Suprapubic skin (tissue), 4 donors: ENCODE measurements at regions not wholly inside any gene's neighbourhood (a gene's known extent, or its start where the extent isn't known, plus 50 kb on each side); places are given as distances from the start of the nearest gene placed in this dataset.

Experiments
- DNase-seq, 2 donors: peaks; one replicate each; pipeline ENCODE4 v3.0.0-alpha.2; 2019; ENCODE audit warnings: low spot score in 2 of 2
- H3K27ac ChIP-seq: fragments of 200-600 bp; sonication (generic); one replicate; pipeline ENCODE4 v1.5.1; 2019
- H3K27me3 ChIP-seq: fragments of 200-600 bp; sonication (generic); one replicate; pipeline ENCODE4 v1.5.1; 2019
- H3K36me3 ChIP-seq: fragments of 200-600 bp; sonication (generic); one replicate; pipeline ENCODE4 v1.5.1; 2019
- H3K4me1 ChIP-seq: fragments of 200-600 bp; sonication (generic); one replicate; pipeline ENCODE4 v1.5.1; 2019
- H3K4me3 ChIP-seq: fragments of 200-600 bp; sonication (generic); one replicate; pipeline ENCODE4 v1.5.1; 2019; ENCODE audit warnings: mild to moderate bottlenecking
- H3K9me3 ChIP-seq: fragments of 200-600 bp; sonication (generic); one replicate; pipeline ENCODE4 v1.5.1; 2019
- EP300 ChIP-seq: sonication (generic); formaldehyde crosslinking; IDR thresholded peaks from one replicate; pipeline ENCODE4 v1.6.1; 2017; ENCODE audit warnings: antibody characterized with exemption
- POLR2A ChIP-seq, 2 donors: fragments of 450-650 bp; IDR thresholded peaks; one replicate each; pipeline ENCODE4 v1.6.1; 2017; ENCODE audit warnings: antibody characterized with exemption in 2 of 2, mild to moderate bottlenecking in 2 of 2, moderate library complexity in 2 of 2
- POLR2AphosphoS5 ChIP-seq, 3 donors: sonication (generic); formaldehyde crosslinking; IDR thresholded peaks; one replicate each; pipeline ENCODE4 v1.6.1; 2017; ENCODE audit warnings: antibody characterized with exemption in 3 of 3
- WGBS: methylation state at CpG from one replicate; pipeline ENCODE4 v1.1.5; 2018; 5-methylcytosine and 5-hydroxymethylcytosine counted together
- TF ChIP-seq, protein P1 (sequence below), 2 donors: fragments of 200-600 bp in 1 of 2; fragments of 450-650 bp in 1 of 2; sonication (generic) in 1 of 2; IDR thresholded peaks; one replicate each; pipeline ENCODE4 v1.5.1; 2016 to 2019; ENCODE audit warnings: antibody characterized with exemption in 2 of 2, mild to moderate bottlenecking in 1 of 2, moderate library complexity in 1 of 2

DNA sequence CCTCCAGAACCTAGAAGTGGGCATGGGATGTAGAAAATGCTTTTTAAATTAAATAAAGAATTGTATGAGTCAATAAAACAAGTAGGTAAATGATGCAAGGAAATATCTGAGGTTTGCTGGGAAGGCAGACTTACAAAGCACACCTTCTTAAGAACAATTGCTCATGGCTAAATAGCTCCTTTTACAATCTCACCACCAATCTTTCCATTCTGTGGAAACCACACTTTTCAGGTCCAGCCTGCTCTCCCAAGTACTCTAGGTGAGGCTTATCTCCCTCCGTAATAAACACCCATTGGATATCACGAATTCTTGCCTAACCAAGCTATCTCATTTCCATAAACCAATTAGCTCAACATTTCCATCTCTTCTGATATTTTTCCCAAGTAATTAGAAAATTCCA, 91.5 kb upstream of the SLC8A1 start:
- no peak for TF ChIP-seq POLR2A (IDR thresholded peaks at IDR 0.05)
- TF ChIP-seq, protein P1, sequence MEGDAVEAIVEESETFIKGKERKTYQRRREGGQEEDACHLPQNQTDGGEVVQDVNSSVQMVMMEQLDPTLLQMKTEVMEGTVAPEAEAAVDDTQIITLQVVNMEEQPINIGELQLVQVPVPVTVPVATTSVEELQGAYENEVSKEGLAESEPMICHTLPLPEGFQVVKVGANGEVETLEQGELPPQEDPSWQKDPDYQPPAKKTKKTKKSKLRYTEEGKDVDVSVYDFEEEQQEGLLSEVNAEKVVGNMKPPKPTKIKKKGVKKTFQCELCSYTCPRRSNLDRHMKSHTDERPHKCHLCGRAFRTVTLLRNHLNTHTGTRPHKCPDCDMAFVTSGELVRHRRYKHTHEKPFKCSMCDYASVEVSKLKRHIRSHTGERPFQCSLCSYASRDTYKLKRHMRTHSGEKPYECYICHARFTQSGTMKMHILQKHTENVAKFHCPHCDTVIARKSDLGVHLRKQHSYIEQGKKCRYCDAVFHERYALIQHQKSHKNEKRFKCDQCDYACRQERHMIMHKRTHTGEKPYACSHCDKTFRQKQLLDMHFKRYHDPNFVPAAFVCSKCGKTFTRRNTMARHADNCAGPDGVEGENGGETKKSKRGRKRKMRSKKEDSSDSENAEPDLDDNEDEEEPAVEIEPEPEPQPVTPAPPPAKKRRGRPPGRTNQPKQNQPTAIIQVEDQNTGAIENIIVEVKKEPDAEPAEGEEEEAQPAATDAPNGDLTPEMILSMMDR (IDR thresholded peaks at IDR 0.05) = no peak
- no peak for TF ChIP-seq POLR2AphosphoS5 (IDR thresholded peaks at IDR 0.05)
- TF ChIP-seq EP300 = no peak
- Histone ChIP-seq H3K36me3 (no peaks in the 10 kb centered on the region), H3K4me1 (no peaks in the 10 kb centered on the region), H3K4me3 (no peak overlapping the region), H3K27me3 (no peaks in the 10 kb centered on the region), H3K27ac (no peak overlapping the region), H3K9me3 (no peaks in the 10 kb centered on the region)
- no peak for DNase-seq
- 58% methylated on average over 2 of the region's 2 CpGs for WGBS

DNA sequence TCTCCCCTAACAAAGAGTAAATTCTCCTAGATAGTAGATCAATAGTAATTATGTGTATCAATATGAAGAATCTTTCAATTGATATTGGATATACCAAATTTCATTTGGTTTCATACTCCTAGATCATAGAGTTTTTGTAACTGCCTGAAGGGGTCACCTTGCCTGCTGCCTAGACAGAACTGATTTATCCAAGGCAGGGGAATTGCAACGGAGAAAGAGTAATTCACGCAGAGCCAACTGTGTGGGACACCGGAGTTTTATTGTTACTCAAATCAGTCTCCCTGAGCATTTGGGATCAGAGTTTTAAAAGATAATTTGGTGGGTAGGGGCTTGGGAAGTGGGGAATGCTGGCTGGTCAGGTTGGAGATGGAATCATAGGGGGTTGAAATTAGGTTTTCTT, 92.2 kb upstream of the SLC8A1 start:
- Histone ChIP-seq H3K27ac (no peak overlapping the region), H3K27me3 (no peaks in the 10 kb centered on the region), H3K9me3 (no peaks in the 10 kb centered on the region), H3K4me3 (no peak overlapping the region), H3K4me1 (no peaks in the 10 kb centered on the region), H3K36me3 (no peaks in the 10 kb centered on the region)
- DNase-seq = no peak
- 85% methylated on average over 3 of the region's 3 CpGs for WGBS
- TF ChIP-seq POLR2AphosphoS5 (IDR thresholded peaks at IDR 0.05) (no peak), EP300 (no peak), POLR2A (IDR thresholded peaks at IDR 0.05) (no peak)
- TF ChIP-seq, protein P1 (IDR thresholded peaks at IDR 0.05) = no peak

DNA sequence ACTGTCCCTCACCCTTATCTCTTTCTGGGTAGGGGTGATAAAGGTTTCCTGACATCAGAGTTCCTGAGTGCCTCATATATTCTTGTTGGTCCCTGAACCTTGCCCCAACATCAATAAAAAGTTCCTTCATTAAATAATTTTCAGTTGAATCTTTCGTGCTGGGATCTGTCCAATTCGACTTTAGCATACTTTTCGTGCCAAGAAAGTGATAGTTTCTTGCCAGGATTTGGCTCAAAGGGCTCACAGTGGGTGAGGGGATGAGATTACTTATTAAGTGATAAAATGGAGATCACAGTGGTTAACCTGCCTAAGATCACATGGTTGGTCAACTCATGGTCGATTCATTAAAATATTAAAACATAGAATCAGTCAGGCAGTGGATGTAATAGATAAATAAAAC, 93.8 kb upstream of the SLC8A1 start:
- no peak for DNase-seq
- no peak for TF ChIP-seq EP300
- TF ChIP-seq, protein P1 (IDR thresholded peaks at IDR 0.05) = no peak
- no peak for TF ChIP-seq POLR2A (IDR thresholded peaks at IDR 0.05)
- TF ChIP-seq POLR2AphosphoS5 (IDR thresholded peaks at IDR 0.05) = no peak
- no peaks in the 10 kb centered on the region for H3K9me3 ChIP-seq
- H3K4me1 ChIP-seq = no peaks in the 10 kb centered on the region
- no peak overlapping the region for H3K27ac ChIP-seq
- H3K36me3 ChIP-seq = no peaks in the 10 kb centered on the region
- no peak overlapping the region for H3K4me3 ChIP-seq
- WGBS = 70% methylated on average over 4 of the region's 4 CpGs
- no peaks in the 10 kb centered on the region for H3K27me3 ChIP-seq

DNA sequence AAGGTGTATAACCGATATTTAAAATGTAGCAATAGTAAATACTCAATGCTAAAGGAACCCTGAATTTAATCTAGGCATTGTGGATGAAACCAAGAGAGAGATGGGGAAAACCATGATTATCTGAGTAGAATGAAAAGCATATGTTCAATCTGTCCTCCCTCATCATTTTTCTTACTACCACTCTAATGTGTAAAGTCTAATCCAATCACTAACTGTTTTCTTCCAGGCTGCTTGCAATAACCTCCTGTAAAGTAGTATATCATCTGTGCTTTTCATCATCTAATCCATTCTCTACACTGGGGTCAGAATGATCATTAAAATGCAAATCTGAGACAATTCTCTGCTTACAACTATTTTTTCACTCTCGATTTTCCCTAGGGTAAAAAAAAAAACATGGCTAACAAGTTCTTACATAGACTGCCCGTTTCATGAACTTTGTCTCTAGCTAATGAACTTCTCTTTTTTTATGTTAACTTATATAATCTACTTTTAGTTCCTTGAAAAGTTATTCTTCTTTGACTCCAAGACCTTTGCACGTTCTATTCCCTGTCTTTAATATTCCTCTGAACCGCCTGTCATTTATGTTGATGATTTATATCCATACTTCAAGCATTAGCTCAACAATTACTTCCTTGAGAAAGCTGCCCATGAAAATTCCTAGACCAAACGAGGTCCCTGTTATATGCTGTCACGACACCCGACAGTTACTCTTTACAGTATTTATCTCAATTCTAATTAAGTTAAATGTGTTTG, 94.7 kb upstream of the SLC8A1 start:
- H3K27ac ChIP-seq = no peak overlapping the region
- H3K27me3 ChIP-seq = no peaks in the 10 kb centered on the region
- TF ChIP-seq EP300 (no peak), POLR2AphosphoS5 (IDR thresholded peaks at IDR 0.05) (no peak), POLR2A (IDR thresholded peaks at IDR 0.05) (no peak)
- TF ChIP-seq, protein P1 (IDR thresholded peaks at IDR 0.05) = no peak
- DNase-seq = no peak
- 58% methylated on average over 8 of the region's 8 CpGs for WGBS
- no peaks in the 10 kb centered on the region for H3K36me3 ChIP-seq
- H3K4me1 ChIP-seq = peaks cover 4% of the 10 kb centered on the region
- H3K4me3 ChIP-seq = no peak overlapping the region
- no peaks in the 10 kb centered on the region for H3K9me3 ChIP-seq

DNA sequence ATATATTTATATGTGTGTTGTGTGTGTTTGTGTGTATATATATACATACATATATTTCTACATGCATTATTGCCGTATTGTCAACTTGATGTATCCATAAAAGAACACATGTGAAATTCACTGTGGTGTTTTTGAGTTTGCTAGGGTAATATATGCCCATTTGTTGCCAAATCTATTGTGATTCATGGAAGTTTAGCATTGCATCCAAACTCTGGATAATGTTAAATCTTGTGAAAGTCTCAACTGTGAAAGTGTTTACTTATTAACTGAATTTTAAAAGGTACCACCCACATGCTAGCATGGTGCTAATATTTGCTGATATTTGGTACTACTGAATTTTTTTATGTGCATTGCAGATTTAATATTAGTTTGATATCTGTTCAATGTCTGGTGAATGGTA, 96.6 kb upstream of the SLC8A1 start:
- 82% methylated on average over 1 of the region's 1 CpG for WGBS
- TF ChIP-seq EP300 (no peak), POLR2AphosphoS5 (IDR thresholded peaks at IDR 0.05) (no peak), POLR2A (IDR thresholded peaks at IDR 0.05) (no peak)
- TF ChIP-seq, protein P1 (IDR thresholded peaks at IDR 0.05) = no peak
- no peak overlapping the region for H3K27ac ChIP-seq

More for the DNA sequence above, 96.6 kb upstream of the SLC8A1 start:
- Histone ChIP-seq H3K4me1 (peaks cover 4% of the 10 kb centered on the region), H3K27me3 (no peaks in the 10 kb centered on the region), H3K36me3 (no peaks in the 10 kb centered on the region), H3K4me3 (no peak overlapping the region), H3K9me3 (no peaks in the 10 kb centered on the region)
- DNase-seq = no peak
